ENCODE measurements at regions not wholly inside any gene's neighbourhood (a gene's known extent, or its start where the extent isn't known, plus 50 kb on each side); places are given as distances from the start of the nearest gene placed in this dataset.

DNA sequence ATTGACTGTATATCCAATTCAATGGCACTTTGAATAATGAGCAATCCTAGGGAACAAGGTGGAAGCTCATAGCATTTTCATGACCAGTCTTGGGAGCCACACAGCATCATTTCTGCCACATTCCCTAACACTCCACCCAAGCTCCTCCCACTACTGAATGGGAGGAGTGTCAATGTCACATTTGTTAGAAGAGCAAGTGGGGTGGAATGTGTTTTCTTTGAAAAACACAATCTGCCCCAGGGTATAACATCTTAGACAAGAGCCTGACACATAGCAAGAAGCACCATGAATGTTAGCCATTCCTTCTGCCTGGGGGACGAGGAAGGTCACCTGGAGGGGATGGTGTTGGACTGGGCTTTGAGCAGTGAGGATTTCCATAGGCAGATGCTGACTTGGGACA lies 258.3 kb upstream of the PMEPA1 start:
- TF ChIP-seq POLR2A (IDR thresholded peaks at IDR 0.05) = no peak
- TF ChIP-seq, protein P1, sequence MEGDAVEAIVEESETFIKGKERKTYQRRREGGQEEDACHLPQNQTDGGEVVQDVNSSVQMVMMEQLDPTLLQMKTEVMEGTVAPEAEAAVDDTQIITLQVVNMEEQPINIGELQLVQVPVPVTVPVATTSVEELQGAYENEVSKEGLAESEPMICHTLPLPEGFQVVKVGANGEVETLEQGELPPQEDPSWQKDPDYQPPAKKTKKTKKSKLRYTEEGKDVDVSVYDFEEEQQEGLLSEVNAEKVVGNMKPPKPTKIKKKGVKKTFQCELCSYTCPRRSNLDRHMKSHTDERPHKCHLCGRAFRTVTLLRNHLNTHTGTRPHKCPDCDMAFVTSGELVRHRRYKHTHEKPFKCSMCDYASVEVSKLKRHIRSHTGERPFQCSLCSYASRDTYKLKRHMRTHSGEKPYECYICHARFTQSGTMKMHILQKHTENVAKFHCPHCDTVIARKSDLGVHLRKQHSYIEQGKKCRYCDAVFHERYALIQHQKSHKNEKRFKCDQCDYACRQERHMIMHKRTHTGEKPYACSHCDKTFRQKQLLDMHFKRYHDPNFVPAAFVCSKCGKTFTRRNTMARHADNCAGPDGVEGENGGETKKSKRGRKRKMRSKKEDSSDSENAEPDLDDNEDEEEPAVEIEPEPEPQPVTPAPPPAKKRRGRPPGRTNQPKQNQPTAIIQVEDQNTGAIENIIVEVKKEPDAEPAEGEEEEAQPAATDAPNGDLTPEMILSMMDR (IDR thresholded peaks at IDR 0.05) = no peak
